Hematopoietic multipotent progenitor cell treated with erythropoietin and hydrocortisone succinate and interleukin-3 and kit ligand, for 8 days (in vitro differentiated cells): ENCODE measurements at regions not wholly inside any gene's neighbourhood (a gene's known extent, or its start where the extent isn't known, plus 50 kb on each side); places are given as distances from the start of the nearest gene placed in this dataset.
A peak's percentile ranks its signal among the peaks of the same experiment; 100 is the strongest.

Source experiments
- DNase-seq: peaks from one replicate; pipeline ENCODE4 v3.0.0-alpha.2; 2015

- DNase-seq, result no peak
These were observed 145.5 kb downstream of the DLEU7 start for GRCh38 chr13:50697746-50698539.

- DNase-seq, result no peak
These were observed 143.4 kb downstream of the DLEU7 start for GRCh38 chr13:50699874-50700663.

GRCh38 chr13:50700664-50701305 is 142.7 kb downstream of the DLEU7 start:
- DNase-seq, result no peak

GRCh38 chr13:50701469-50701868 is 142.0 kb downstream of the DLEU7 start:
- peak; percentile 17 for DNase-seq

GRCh38 chr13:50706505-50706904 is 137.0 kb downstream of the DLEU7 start:
- DNase-seq, result no peak

GRCh38 chr13:50707628-50708027 is 135.9 kb downstream of the DLEU7 start:
- no peak for DNase-seq

- no peak for DNase-seq
These were observed 135.0 kb downstream of the DLEU7 start for GRCh38 chr13:50708461-50708860.

GRCh38 chr13:50709058-50709457 is 134.4 kb downstream of the DLEU7 start:
- no peak for DNase-seq

GRCh38 chr13:50711131-50711815 is 132.2 kb downstream of the DLEU7 start:
- no peak for DNase-seq

GRCh38 chr13:50711996-50712395 is 131.5 kb downstream of the DLEU7 start:
- DNase-seq, result no peak

GRCh38 chr13:50712456-50712855 is 131.0 kb downstream of the DLEU7 start:
- no peak for DNase-seq

- DNase-seq, result no peak
These were observed 130.6 kb downstream of the DLEU7 start for GRCh38 chr13:50712881-50713280.

- peak; percentile 14 for DNase-seq
These were observed 129.8 kb downstream of the DLEU7 start for GRCh38 chr13:50713523-50714248.

- no peak for DNase-seq
These were observed 128.6 kb downstream of the DLEU7 start for GRCh38 chr13:50714891-50715290.

GRCh38 chr13:50715402-50716146 is 127.9 kb downstream of the DLEU7 start:
- no peak for DNase-seq

- no peak for DNase-seq
These were observed 122.4 kb downstream of the DLEU7 start for GRCh38 chr13:50720861-50721671.

GRCh38 chr13:50721672-50721992 is 121.9 kb downstream of the DLEU7 start:
- no peak for DNase-seq

GRCh38 chr13:50722440-50723125 is 120.9 kb downstream of the DLEU7 start:
- no peak for DNase-seq

- no peak for DNase-seq
These were observed 119.1 kb downstream of the DLEU7 start for GRCh38 chr13:50724438-50724837.

GRCh38 chr13:50724913-50725312 is 118.6 kb downstream of the DLEU7 start:
- no peak for DNase-seq
